HG02610 (cell line): ENCODE measurements at regions not wholly inside any gene's neighbourhood (a gene's known extent, or its start where the extent isn't known, plus 50 kb on each side); places are given as distances from the start of the nearest gene placed in this dataset.
"Not testable (repeated sequence)": the region's sequence is repeated elsewhere in the genome, so short reads cannot be mapped to it uniquely, and the experiment has no call there.

Experiments used
- ATAC-seq: cut with Tn5 transposase; IDR thresholded peaks from one replicate; pipeline ENCODE4 v1.9.1; 2021; ENCODE audit warnings: mild to moderate bottlenecking, moderate library complexity; ENCODE audit not compliant: unreplicated experiment

- ATAC-seq = no peak
Observed at GRCh38 chr16:13793841-13794409, 126.0 kb upstream of the ERCC4 start.

- no peak for ATAC-seq
Observed at GRCh38 chr16:13795131-13795530, 124.8 kb upstream of the ERCC4 start.

- ATAC-seq = no peak
Observed at GRCh38 chr16:13797718-13798117, 122.2 kb upstream of the ERCC4 start.

- no peak for ATAC-seq
Observed at GRCh38 chr16:13798211-13798610, 121.7 kb upstream of the ERCC4 start.

GRCh38 chr16:13803974-13804373 is 116.0 kb upstream of the ERCC4 start:
- no peak for ATAC-seq

- ATAC-seq = no peak
Observed at GRCh38 chr16:13805951-13806350, 114.0 kb upstream of the ERCC4 start.

- no peak for ATAC-seq
Observed at GRCh38 chr16:13806671-13807070, 113.3 kb upstream of the ERCC4 start.

GRCh38 chr16:13808102-13808501 is 111.9 kb upstream of the ERCC4 start:
- no peak for ATAC-seq

- no peak for ATAC-seq
Observed at GRCh38 chr16:13809765-13810164, 110.2 kb upstream of the ERCC4 start.

- ATAC-seq = no peak
Observed at GRCh38 chr16:13811834-13812233, 108.1 kb upstream of the ERCC4 start.

- no peak for ATAC-seq
Observed at GRCh38 chr16:13816701-13817100, 103.3 kb upstream of the ERCC4 start.

- no peak for ATAC-seq
Observed at GRCh38 chr16:13823501-13823900, 96.5 kb upstream of the ERCC4 start.

- no peak for ATAC-seq
Observed at GRCh38 chr16:13829697-13830299, 90.2 kb upstream of the ERCC4 start.

- ATAC-seq = no peak
Observed at GRCh38 chr16:13833515-13833914, 86.4 kb upstream of the ERCC4 start.

GRCh38 chr16:13835387-13835786 is 84.6 kb upstream of the ERCC4 start:
- ATAC-seq = no peak

GRCh38 chr16:13835935-13836730 is 83.8 kb upstream of the ERCC4 start:
- ATAC-seq = no peak

GRCh38 chr16:13838401-13839190 is 81.4 kb upstream of the ERCC4 start:
- no peak for ATAC-seq

GRCh38 chr16:13839577-13839976 is 80.4 kb upstream of the ERCC4 start:
- no peak for ATAC-seq

- ATAC-seq = no peak
Observed at GRCh38 chr16:13845232-13845631, 74.7 kb upstream of the ERCC4 start.

- no peak for ATAC-seq
Observed at GRCh38 chr16:13848795-13849194, 71.2 kb upstream of the ERCC4 start.

- ATAC-seq = not testable (repeated sequence)
Observed at GRCh38 chr16:13850173-13850572, 69.8 kb upstream of the ERCC4 start.
